ENCODE measurements at regions not wholly inside any gene's neighbourhood (a gene's known extent, or its start where the extent isn't known, plus 50 kb on each side); places are given as distances from the start of the nearest gene placed in this dataset.

- ChIA-PET POLR2A (no interaction called here), CTCF (no interaction called here)
- TF ChIP-seq TARDBP (IDR thresholded peaks at IDR 0.05) (no peak), SUZ12 (IDR thresholded peaks at IDR 0.05) (no peak), L3MBTL2 (conservative IDR thresholded peaks at IDR 0.05) (no peak), FOXM1 (IDR thresholded peaks at IDR 0.05; ENCODE audit: borderline replicate concordance) (no peak), ELF4 (IDR thresholded peaks at IDR 0.05) (no peak), ZNF384 (IDR thresholded peaks at IDR 0.05) (no peak)
- TF ChIP-seq, protein P1, sequence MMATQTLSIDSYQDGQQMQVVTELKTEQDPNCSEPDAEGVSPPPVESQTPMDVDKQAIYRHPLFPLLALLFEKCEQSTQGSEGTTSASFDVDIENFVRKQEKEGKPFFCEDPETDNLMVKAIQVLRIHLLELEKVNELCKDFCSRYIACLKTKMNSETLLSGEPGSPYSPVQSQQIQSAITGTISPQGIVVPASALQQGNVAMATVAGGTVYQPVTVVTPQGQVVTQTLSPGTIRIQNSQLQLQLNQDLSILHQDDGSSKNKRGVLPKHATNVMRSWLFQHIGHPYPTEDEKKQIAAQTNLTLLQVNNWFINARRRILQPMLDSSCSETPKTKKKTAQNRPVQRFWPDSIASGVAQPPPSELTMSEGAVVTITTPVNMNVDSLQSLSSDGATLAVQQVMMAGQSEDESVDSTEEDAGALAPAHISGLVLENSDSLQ (IDR thresholded peaks at IDR 0.05), result no peak
These were observed 214.0 kb upstream of the NOVA1 start for GRCh38 chr14:26811756-26812305.

GRCh38 chr14:26820138-26820537 lies 222.3 kb upstream of the NOVA1 start:
- CTCF ChIA-PET, result no interaction called here
- POLR2A ChIA-PET, result no interaction called here
- TF ChIP-seq LEF1 (IDR thresholded peaks at IDR 0.05; ENCODE audit: borderline replicate concordance) (no peak), HDGF (IDR thresholded peaks at IDR 0.05; ENCODE audit: borderline replicate concordance) (no peak), SP1 (IDR thresholded peaks at IDR 0.05) (no peak), BHLHE40 (IDR thresholded peaks at IDR 0.05; ENCODE audit: borderline replicate concordance) (no peak), NFRKB (IDR thresholded peaks at IDR 0.05) (no peak), L3MBTL2 (conservative IDR thresholded peaks at IDR 0.05) (no peak), SUZ12 (IDR thresholded peaks at IDR 0.05) (no peak), ARNT (IDR thresholded peaks at IDR 0.05) (no peak), CTBP1 (IDR thresholded peaks at IDR 0.05; ENCODE audit: borderline replicate concordance) (no peak), FOXK2 (IDR thresholded peaks at IDR 0.05) (no peak), ELF4 (IDR thresholded peaks at IDR 0.05) (no peak), FOXA1 (IDR thresholded peaks at IDR 0.05) (no peak), ZNF384 (IDR thresholded peaks at IDR 0.05) (no peak), TARDBP (IDR thresholded peaks at IDR 0.05) (no peak)
- peak; percentile 26 for DNase-seq (ENCODE audit: extremely low spot score)

More at GRCh38 chr14:26811756-26812305, 214.0 kb upstream of the NOVA1 start:
- DNase-seq (ENCODE audit: extremely low spot score), result no peak

- no peak for TF ChIP-seq FOXA1 (IDR thresholded peaks at IDR 0.05)
- no peak for TF ChIP-seq LEF1 (IDR thresholded peaks at IDR 0.05; ENCODE audit: borderline replicate concordance)
- no peak for TF ChIP-seq SP1 (IDR thresholded peaks at IDR 0.05)
- no peak for TF ChIP-seq ELF4 (IDR thresholded peaks at IDR 0.05)
- no peak for TF ChIP-seq ZNF384 (IDR thresholded peaks at IDR 0.05)
- no peak for TF ChIP-seq FOXM1 (IDR thresholded peaks at IDR 0.05; ENCODE audit: borderline replicate concordance)
- no peak for TF ChIP-seq SUZ12 (IDR thresholded peaks at IDR 0.05)
- TF ChIP-seq, protein P1 (IDR thresholded peaks at IDR 0.05), result no peak
- no peak for TF ChIP-seq BHLHE40 (IDR thresholded peaks at IDR 0.05; ENCODE audit: borderline replicate concordance)
- no peak for TF ChIP-seq ARNT (IDR thresholded peaks at IDR 0.05)
- no peak for TF ChIP-seq CTBP1 (IDR thresholded peaks at IDR 0.05; ENCODE audit: borderline replicate concordance)
- no peak for TF ChIP-seq NFRKB (IDR thresholded peaks at IDR 0.05)
- TF ChIP-seq FOXK2 (IDR thresholded peaks at IDR 0.05), result no peak
- TF ChIP-seq L3MBTL2 (conservative IDR thresholded peaks at IDR 0.05), result no peak
- TF ChIP-seq TARDBP (IDR thresholded peaks at IDR 0.05), result no peak
- ChIA-PET CTCF (no interaction called here), POLR2A (no interaction called here)
- no peak for DNase-seq (ENCODE audit: extremely low spot score)
These were observed 222.7 kb upstream of the NOVA1 start for GRCh38 chr14:26820572-26820971.

- TF ChIP-seq SP1 (IDR thresholded peaks at IDR 0.05) (no peak), HDGF (IDR thresholded peaks at IDR 0.05; ENCODE audit: borderline replicate concordance) (no peak), SUZ12 (IDR thresholded peaks at IDR 0.05) (no peak), ELF4 (IDR thresholded peaks at IDR 0.05) (no peak), BHLHE40 (IDR thresholded peaks at IDR 0.05; ENCODE audit: borderline replicate concordance) (no peak), NFRKB (IDR thresholded peaks at IDR 0.05) (no peak), FOXA1 (IDR thresholded peaks at IDR 0.05) (no peak), ARNT (IDR thresholded peaks at IDR 0.05) (no peak), CTBP1 (IDR thresholded peaks at IDR 0.05; ENCODE audit: borderline replicate concordance) (no peak), FOXK2 (IDR thresholded peaks at IDR 0.05) (no peak), TARDBP (IDR thresholded peaks at IDR 0.05) (no peak)
- TF ChIP-seq, protein P1 (IDR thresholded peaks at IDR 0.05), result no peak
- CTCF ChIA-PET, result no interaction called here
- DNase-seq (ENCODE audit: extremely low spot score), result no peak
- POLR2A ChIA-PET, result no interaction called here
These were observed 230.9 kb upstream of the NOVA1 start for GRCh38 chr14:26828741-26829140.

GRCh38 chr14:26833621-26834176 lies 235.9 kb upstream of the NOVA1 start:
- ChIA-PET POLR2A (no interaction called here), CTCF (no interaction called here)
- no peak for DNase-seq (ENCODE audit: extremely low spot score)
- TF ChIP-seq FOXA1 (IDR thresholded peaks at IDR 0.05) (no peak), TARDBP (IDR thresholded peaks at IDR 0.05) (no peak), BHLHE40 (IDR thresholded peaks at IDR 0.05; ENCODE audit: borderline replicate concordance) (no peak), FOXK2 (IDR thresholded peaks at IDR 0.05) (no peak), FOXM1 (IDR thresholded peaks at IDR 0.05; ENCODE audit: borderline replicate concordance) (no peak), CTBP1 (IDR thresholded peaks at IDR 0.05; ENCODE audit: borderline replicate concordance) (no peak), L3MBTL2 (conservative IDR thresholded peaks at IDR 0.05) (no peak), ARNT (IDR thresholded peaks at IDR 0.05) (no peak), SUZ12 (IDR thresholded peaks at IDR 0.05) (no peak), LEF1 (IDR thresholded peaks at IDR 0.05; ENCODE audit: borderline replicate concordance) (no peak), ELF4 (IDR thresholded peaks at IDR 0.05) (no peak), ZNF384 (IDR thresholded peaks at IDR 0.05) (no peak), HDGF (IDR thresholded peaks at IDR 0.05; ENCODE audit: borderline replicate concordance) (no peak), SP1 (IDR thresholded peaks at IDR 0.05) (no peak), NFRKB (IDR thresholded peaks at IDR 0.05) (no peak)
- TF ChIP-seq, protein P1 (IDR thresholded peaks at IDR 0.05), result no peak

Data from HEK293T (cell line).